ENCODE measurements at regions not wholly inside any gene's neighbourhood (a gene's known extent, or its start where the extent isn't known, plus 50 kb on each side); places are given as distances from the start of the nearest gene placed in this dataset.

- peaks cover 0 to 6% of the 10 kb centered on the region in 2 experiments; a peak in 1 of 4 replicates for H3K4me1 ChIP-seq (ENCODE audit: control insufficient read depth in 1 of 2, insufficient read depth in 2 of 2, low read length in 2 of 2)
- ChIA-PET CTCF (no interaction called here), POLR2A (no interaction called here), RAD21 (ENCODE audit: low non-redundant PET in 1 of 2, low total read pairs in 2 of 2, uncharacterized antibody in 2 of 2, unreplicated experiment in 2 of 2) (no interaction called here)
- H3K9ac ChIP-seq (ENCODE audit: low read length): no peak overlapping the region
- H3K9me3 ChIP-seq (ENCODE audit: control insufficient read depth in 1 of 2, insufficient read depth in 1 of 2, low read depth in 1 of 2, low read length in 2 of 2): no peaks in the 10 kb centered on the region
- no peaks in the 10 kb centered on the region for H3K9me2 ChIP-seq (ENCODE audit: insufficient read depth)
- intact Hi-C loops (cut with micrococcal nuclease): no loop called here
- H2AFZ ChIP-seq (ENCODE audit: low read depth, low read length, poor library complexity, severe bottlenecking): no peak overlapping the region
- no peak overlapping the region for H3K27ac ChIP-seq (ENCODE audit: low read depth, low read length)
- no peak overlapping the region for H3K4me3 ChIP-seq (replicated peaks in 1 of 2; ENCODE audit: low read depth in 1 of 2, low read length in 2 of 2)
- no peaks in the 10 kb centered on the region for H3K36me3 ChIP-seq (ENCODE audit: control insufficient read depth in 1 of 2, insufficient read depth in 2 of 2, low read length in 2 of 2)
- H4K20me1 ChIP-seq (ENCODE audit: insufficient read depth): no peaks in the 10 kb centered on the region
- DNase-seq (ENCODE audit: low read depth, low spot score): no peak
- no peak overlapping the region for H3K4me2 ChIP-seq (ENCODE audit: low read length)
- no peak for ATAC-seq
- TF ChIP-seq FOSL1 (IDR thresholded peaks at IDR 0.05; ENCODE audit: low read depth) (no peak), SRF (IDR thresholded peaks at IDR 0.05; ENCODE audit: low read depth) (no peak), TCF7L2 (IDR thresholded peaks at IDR 0.05; ENCODE audit: borderline replicate concordance, extremely low read depth, insufficient read depth, insufficient read length) (no peak), SP1 (IDR thresholded peaks at IDR 0.05; ENCODE audit: low read depth) (no peak), JUND (IDR thresholded peaks at IDR 0.05) (no peak), RAD21 (IDR thresholded peaks at IDR 0.05; ENCODE audit: low read depth) (no peak), CBX3 (IDR thresholded peaks at IDR 0.05; ENCODE audit: low read depth) (no peak), YY1 (IDR thresholded peaks at IDR 0.05; ENCODE audit: extremely low read depth, insufficient replicate concordance, low read depth, low read length) (no peak), ZBTB33 (IDR thresholded peaks at IDR 0.05; ENCODE audit: extremely low read depth, insufficient replicate concordance, low read length) (no peak), MAX (IDR thresholded peaks at IDR 0.05) (no peak)
- TF ChIP-seq, protein P1, sequence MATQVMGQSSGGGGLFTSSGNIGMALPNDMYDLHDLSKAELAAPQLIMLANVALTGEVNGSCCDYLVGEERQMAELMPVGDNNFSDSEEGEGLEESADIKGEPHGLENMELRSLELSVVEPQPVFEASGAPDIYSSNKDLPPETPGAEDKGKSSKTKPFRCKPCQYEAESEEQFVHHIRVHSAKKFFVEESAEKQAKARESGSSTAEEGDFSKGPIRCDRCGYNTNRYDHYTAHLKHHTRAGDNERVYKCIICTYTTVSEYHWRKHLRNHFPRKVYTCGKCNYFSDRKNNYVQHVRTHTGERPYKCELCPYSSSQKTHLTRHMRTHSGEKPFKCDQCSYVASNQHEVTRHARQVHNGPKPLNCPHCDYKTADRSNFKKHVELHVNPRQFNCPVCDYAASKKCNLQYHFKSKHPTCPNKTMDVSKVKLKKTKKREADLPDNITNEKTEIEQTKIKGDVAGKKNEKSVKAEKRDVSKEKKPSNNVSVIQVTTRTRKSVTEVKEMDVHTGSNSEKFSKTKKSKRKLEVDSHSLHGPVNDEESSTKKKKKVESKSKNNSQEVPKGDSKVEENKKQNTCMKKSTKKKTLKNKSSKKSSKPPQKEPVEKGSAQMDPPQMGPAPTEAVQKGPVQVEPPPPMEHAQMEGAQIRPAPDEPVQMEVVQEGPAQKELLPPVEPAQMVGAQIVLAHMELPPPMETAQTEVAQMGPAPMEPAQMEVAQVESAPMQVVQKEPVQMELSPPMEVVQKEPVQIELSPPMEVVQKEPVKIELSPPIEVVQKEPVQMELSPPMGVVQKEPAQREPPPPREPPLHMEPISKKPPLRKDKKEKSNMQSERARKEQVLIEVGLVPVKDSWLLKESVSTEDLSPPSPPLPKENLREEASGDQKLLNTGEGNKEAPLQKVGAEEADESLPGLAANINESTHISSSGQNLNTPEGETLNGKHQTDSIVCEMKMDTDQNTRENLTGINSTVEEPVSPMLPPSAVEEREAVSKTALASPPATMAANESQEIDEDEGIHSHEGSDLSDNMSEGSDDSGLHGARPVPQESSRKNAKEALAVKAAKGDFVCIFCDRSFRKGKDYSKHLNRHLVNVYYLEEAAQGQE (IDR thresholded peaks at IDR 0.05; ENCODE audit: low read depth): no peak
- BruUV-seq (replicated peaks): no TSS peak
- no peaks in the 10 kb centered on the region for H3K79me2 ChIP-seq (ENCODE audit: insufficient read depth, low read length)
- peaks cover 26% of the 10 kb centered on the region; the same call in 1 of the 2 replicates for H3K27me3 ChIP-seq (ENCODE audit: insufficient read depth, low read length)
Measured at GRCh38 chr20:57062241-57062640, 204.2 kb downstream of the BMP7 start.
